ENCODE measurements at regions not wholly inside any gene's neighbourhood (a gene's known extent, or its start where the extent isn't known, plus 50 kb on each side); places are given as distances from the start of the nearest gene placed in this dataset.
"Not testable (repeated sequence)": the region's sequence is repeated elsewhere in the genome, so short reads cannot be mapped to it uniquely, and the experiment has no call there.

GRCh38 chr5:102664616-102665335 is 90.3 kb upstream of the PAM start:
- DNase-seq (ENCODE audit: low read depth), result no peak

- DNase-seq (ENCODE audit: low read depth), result peak; percentile 26
Observed at GRCh38 chr5:102666164-102666946, 88.8 kb upstream of the PAM start.

- DNase-seq (ENCODE audit: low read depth), result no peak
Observed at GRCh38 chr5:102668220-102668932, 86.7 kb upstream of the PAM start.

- peak; percentile 63 for DNase-seq (ENCODE audit: low read depth)
Observed at GRCh38 chr5:102670224-102670836, 84.8 kb upstream of the PAM start.

- DNase-seq (ENCODE audit: low read depth), result not testable (repeated sequence)
Observed at GRCh38 chr5:102671033-102671734, 83.9 kb upstream of the PAM start.

- no peak for DNase-seq (ENCODE audit: low read depth)
Observed at GRCh38 chr5:102678267-102679058, 76.6 kb upstream of the PAM start.

- DNase-seq (ENCODE audit: low read depth), result peak; percentile 83
Observed at GRCh38 chr5:102681403-102681983, 73.6 kb upstream of the PAM start.

- no peak for DNase-seq (ENCODE audit: low read depth)
Observed at GRCh38 chr5:102682101-102682647, 72.9 kb upstream of the PAM start.

GRCh38 chr5:102688076-102688475 is 67.0 kb upstream of the PAM start:
- DNase-seq (ENCODE audit: low read depth), result not testable (repeated sequence)

GRCh38 chr5:102688581-102689342 is 66.3 kb upstream of the PAM start:
- DNase-seq (ENCODE audit: low read depth), result not testable (repeated sequence)

GRCh38 chr5:102690910-102691309 is 64.2 kb upstream of the PAM start:
- no peak for DNase-seq (ENCODE audit: low read depth)

- DNase-seq (ENCODE audit: low read depth), result no peak
Observed at GRCh38 chr5:102691434-102691833, 63.7 kb upstream of the PAM start.

GRCh38 chr5:102700120-102700831 is 54.8 kb upstream of the PAM start:
- peak; percentile 32 for DNase-seq (ENCODE audit: low read depth)

GRCh38 chr5:102700916-102701315 is 54.2 kb upstream of the PAM start:
- DNase-seq (ENCODE audit: low read depth), result no peak

GRCh38 chr5:102701748-102702147 is 53.4 kb upstream of the PAM start:
- no peak for DNase-seq (ENCODE audit: low read depth)
